Hematopoietic multipotent progenitor cell treated with erythropoietin and hydrocortisone succinate and interleukin-3 and kit ligand, for 6 days (in vitro differentiated cells): ENCODE measurements at regions not wholly inside any gene's neighbourhood (a gene's known extent, or its start where the extent isn't known, plus 50 kb on each side); places are given as distances from the start of the nearest gene placed in this dataset.
"Not testable (repeated sequence)": the region's sequence is repeated elsewhere in the genome, so short reads cannot be mapped to it uniquely, and the experiment has no call there.

ENCODE experiments used
- DNase-seq: peaks from one replicate; pipeline ENCODE4 v3.0.0-alpha.2; 2015

DNA sequence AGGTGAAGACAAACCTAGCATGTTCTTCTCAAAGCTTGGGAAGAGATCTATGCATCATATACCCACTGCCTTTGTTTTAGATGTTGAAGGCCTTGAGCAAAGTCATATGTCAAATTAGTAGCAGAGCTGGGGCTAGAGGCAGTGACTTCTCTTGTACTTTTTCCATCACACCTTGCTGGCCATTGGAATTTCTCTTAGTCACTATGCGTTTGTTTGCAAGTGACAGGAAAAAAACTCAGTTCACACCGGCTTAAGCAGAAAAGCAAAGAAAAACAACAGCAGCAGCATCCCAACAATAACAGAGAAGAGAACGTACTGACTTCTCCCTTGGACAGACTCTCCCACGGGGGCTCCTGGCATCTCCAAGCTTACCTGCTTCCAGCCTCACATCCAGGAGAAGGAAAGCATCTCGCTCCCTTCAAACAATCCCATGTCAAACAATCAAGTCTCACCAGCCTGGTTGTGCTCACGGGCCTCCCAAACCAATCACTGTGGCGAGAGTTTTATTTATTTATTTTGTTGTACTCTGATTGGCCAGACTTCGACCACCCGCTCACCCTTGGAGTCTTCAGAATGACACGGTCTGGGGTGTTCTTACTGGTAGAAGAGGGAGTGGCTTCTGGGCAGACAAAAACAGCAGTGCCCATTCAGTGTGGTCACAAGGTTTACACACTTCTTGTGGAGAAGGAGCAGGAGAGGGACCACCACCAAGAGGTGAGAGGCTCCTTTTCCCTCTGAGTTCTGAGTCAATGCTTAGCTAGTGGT lies 83.8 kb upstream of the STC2 start:
- DNase-seq = no peak

DNA sequence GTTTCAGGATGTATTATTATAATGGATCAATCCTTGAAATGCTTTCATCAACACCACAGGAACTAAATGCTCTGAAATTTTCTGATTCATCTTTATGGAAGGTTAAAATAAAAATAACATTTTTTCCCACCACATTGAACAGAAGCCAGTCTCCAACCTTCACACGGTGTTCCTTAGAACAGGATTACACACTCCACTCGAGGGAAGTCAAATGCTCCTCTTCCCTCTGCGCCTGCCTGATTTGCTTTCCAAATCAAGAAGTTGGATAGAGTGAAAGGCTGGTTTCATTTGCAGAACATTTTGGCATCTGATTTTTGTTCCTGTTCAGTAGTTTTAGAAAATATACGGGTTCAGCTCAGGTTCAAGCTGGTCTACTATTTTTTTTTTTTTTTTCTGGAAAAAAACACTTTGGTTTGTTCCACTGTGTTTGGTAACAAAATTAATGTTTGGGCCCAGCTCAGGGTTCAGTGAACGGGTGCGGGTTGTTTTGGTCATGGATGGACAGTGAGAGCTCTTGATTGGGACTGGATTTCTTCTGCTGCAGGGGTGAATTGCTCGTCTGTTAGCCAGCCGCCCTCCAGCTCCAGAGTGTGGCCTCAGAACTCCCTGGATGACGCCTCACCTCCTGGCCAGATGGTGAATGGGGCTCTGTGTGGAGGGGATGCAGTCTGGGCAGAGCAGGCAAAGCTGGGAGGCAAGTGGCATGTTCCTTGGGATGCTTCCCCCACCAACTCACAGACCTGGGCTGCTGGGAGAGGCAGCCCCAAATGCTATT lies 82.4 kb upstream of the STC2 start:
- no peak for DNase-seq

DNA sequence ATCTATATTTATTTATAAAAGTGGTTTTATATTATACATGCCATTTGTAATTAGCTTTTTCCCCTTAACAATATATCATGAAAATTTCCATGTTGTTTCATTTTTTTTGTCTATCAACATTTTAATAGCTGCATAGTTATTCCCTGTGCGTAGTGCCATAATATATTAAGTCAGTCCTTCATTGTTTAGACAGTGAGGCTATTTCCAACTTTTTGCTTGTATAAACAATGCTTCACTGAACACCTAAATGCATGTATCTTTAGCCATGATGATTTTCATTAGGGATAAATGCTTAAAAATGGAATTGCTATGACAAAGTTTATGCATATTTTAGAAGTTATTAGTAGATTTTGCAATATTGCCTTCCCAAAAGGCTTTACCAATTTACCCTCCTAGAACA lies 80.7 kb upstream of the STC2 start:
- DNase-seq = no peak

DNA sequence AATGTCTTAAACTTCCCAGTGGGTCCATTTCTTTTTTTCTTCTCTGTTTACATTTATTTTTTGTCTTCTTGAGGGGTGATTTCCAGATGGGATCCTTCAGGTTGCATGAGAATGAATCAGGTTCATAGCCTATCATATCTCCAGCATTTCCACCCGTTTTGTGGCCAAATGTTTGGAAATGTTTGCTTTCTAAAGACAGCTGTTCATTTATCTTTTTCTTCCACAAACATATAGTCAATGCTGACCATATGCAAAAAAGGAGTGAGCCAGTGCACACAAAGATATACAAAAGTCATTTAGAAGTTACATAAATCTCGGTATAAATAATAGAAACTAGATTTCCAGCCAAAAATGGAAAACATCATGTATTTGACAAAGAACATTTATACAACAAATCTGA lies 71.6 kb upstream of the STC2 start:
- DNase-seq = no peak

DNA sequence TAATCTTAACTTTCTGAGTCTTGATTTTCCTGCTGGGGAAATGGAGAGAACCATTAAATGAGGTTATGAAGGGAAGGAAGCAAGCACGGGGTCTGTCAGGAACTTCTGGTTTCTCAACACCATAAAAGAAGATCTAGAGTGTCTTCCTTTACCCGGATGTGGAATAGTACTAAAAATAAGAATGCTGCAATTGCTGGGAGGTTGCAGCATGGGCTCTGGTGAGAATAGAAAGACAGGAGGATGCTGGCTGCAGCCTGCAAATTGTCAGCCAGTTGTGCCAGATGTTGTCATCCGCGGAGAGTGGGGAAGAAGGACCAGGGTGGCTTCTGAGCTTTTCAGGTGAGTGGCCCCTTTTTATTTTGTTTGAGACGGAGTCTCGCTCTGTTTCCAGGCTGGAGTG lies 69.3 kb upstream of the STC2 start:
- no peak for DNase-seq

DNA sequence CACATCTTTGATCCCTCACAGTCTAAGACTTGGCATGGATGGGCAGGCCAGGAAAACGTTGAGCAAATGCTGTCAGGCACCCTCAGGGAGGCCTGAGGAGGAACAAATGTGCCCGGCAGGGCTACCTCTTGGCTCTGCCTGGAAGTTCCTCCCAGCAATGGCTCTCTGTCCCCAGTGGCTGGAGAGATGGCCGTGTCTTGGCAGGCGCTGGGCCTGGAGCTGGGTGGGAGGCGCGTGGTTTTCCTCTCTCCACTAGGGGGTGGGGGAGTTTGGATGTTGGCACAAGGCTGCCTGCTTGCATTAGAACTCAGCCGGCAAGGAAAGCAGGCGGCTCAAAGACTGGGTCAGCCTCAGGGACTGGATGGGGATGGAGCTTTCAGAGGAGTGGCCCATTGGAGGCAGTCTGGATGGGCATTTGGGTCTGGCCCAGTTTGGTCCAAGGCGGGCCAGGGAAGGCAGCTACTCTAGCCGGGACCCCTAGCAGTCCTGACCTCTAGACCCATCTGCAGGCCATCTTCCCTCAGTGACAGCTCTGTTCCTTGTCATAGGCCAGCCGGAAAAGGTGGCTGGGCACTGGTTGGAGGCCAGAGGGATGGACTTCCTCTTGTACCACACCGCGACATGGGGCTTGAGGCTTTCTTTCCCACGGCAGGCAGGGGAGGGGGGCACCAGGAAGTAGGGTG lies 68.2 kb upstream of the STC2 start:
- no peak for DNase-seq

DNA sequence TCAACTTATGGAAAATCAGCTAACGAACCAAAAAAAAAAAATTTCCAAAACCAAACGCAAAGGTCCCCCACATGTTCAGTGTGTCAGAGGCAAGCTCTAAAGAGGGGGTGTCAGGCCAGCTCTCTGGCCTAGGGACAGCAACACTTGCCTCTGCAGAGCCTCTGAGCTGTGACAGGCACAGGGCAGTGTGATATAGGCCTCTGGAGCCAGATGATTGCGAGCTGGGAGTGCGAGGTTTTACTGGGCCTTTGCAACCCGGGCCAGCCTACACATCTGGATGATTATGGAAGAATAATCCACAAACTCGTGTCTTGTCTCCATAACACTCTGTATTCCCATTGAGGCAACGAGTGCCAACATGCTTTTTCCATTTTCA lies 67.7 kb upstream of the STC2 start:
- no peak for DNase-seq

DNA sequence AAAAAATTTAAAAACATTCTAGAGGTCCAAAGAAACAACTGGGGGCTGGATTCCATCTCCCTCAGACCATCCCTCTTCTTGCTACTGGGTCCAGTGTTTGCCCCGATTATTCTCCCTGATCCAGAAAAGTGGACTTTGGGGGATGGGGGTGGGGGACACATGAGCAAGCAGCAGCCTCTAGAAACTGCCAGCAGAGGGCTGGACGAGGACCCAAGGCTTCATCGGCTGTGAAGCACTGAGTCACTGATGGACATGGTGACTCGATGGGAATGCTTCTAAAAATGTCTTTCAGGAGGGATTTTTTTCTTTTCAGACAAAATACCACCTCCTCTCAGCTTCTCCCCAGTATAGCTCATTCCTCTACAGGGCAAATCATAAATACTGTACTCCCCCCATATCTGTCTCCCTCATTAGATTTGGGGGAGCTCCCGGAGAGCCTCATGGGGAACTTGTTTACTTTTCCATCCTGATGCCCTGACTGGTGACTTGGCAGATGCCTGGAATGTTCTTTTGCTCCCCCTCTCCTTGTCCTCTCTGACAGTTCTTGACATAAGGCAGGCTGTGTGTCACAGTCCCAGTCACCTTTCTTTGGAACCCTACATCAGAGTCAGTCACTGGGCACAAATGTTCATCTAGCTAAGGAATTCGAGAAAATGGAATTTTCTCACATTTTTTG lies 67.2 kb upstream of the STC2 start:
- DNase-seq = no peak

DNA sequence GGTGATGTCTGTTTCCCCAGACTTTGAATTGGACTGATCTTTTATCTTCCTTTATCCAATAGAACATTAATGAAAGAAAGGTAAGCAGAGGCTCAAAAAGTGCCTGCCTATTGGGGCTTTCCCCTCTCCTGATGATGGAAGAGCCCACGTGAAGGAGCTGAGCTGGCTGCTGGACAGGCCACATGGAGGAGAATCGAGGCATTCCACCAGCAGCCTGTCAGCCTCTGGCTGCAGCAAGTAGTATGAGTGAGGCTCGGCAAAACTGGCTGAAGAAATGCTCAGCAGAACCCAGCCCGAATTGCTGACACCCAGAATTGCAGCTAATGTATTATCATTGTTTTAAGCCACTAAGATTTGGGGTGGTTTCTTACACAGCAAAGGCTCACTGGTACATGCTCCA lies 66.5 kb upstream of the STC2 start:
- DNase-seq = no peak

DNA sequence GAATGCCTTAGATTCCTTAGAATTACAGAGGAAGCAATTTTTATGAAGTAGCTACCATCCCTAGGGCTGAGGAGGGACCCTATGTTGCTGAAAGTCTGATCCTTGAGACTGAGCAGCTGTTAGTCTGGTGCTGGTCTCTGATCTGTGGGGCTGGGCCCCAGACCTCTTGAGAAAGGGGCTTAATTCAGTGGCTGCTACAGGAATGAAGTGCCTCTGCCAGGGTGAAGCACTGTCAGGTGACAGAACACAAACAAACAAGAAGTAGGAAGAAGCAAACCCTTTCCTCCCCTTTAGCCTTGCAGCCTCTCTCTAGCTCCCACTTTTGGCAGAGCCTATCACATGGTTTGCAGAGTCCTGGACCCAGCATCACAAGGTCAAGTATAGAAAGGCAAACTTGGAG lies 64.0 kb upstream of the STC2 start:
- DNase-seq = no peak

DNA sequence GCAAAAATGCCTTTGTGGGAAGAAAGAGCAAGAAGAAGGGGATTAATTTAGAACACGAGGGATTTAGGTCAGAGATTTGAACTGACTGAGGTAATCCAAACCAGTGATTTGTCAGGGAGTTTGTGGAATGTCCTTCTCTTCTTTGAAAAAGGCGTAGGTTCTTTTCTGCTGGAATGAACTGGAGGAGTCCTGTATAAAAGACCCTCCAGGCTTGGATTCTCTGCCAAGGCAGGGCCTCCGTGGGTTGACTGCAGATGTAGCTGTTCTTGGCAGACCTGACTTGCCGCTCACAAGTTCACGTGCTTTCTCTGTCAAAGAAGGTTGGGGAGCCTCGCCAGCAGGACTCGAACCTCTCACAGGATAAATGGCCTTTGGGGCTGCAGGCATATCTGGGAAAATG lies 62.8 kb upstream of the STC2 start:
- no peak for DNase-seq

DNA sequence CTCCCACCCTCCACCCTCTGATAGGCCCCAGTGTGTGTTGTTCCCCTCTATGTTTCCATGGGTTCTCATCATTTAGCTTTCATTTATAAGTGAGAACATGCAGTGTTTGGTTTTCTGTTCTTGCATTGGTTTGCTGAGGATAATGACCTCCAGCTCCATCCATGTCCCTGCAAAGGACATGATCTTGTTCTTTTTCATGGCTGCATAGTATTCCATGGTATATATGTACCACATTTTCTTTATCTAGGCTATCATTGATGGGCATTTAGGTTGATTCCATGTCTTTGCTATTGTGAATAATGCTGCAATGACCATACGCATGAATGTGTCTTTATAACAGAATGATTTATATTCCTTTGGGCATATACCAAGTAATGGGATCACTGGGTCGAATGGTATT lies 59.1 kb upstream of the STC2 start:
- DNase-seq = not testable (repeated sequence)

DNA sequence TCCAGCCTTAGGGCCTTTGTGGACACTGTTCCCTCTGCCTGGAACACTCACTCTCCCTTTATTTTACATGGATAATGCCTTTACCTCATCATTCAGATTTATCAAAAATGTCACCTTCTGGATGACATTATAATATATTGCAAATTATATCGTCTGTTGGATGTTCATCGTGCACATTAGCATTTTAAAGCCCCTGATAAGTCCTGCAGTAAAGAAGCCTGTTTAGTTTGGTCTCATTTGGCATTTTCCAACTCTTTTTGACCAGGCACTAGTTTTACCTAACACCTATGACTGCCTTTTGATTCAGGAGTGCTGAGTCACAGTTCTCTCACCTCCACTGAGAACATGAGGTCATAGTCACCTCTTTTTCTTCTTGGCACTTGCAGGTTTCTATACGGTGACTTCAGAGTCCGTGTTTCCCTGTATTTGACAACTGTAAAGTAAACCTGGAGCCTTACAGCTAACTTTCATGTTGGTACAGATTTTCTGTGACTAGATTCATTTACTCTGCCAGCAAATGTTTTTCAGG lies 57.7 kb upstream of the STC2 start:
- no peak for DNase-seq

DNA sequence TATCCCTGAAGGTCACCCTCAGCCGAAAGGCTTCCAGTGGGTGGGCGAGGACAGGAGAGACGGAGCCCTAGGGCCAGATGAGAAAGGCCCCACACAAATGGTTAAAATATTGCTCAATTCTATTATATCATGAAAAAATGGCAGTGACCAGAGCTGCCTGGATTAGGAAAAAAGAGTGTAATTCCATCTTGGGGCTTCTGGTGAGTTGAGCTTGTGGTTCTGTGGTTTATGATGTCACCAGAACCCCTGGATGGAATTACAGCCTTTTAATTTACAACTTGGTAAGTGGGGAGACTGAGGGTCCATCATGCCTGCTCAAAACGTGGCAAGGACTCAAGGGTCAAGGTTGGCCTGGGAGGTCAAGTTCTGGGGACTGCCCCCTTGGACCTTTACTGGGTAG lies 55.5 kb upstream of the STC2 start:
- DNase-seq = no peak

DNA sequence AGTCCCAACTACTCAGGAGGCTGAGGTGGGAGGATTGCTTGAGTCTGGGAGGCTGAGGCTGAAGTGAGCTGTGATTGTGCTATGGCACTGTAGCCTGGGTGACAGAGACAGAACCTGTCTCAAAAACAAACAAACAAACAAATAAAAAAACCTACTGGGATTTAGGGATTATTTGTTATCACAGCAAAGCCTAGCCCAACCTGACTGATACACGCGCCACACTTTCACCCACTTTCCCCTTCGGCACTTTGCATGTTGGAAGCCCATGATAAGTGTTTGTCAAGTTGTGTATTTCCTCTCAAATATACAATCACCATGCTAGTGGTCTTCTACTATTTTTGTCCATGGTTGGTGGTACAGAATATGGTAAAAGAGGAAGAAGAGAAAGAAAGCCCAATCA lies 50.5 kb upstream of the STC2 start:
- no peak for DNase-seq
